ENCODE measurements at regions not wholly inside any gene's neighbourhood (a gene's known extent, or its start where the extent isn't known, plus 50 kb on each side); places are given as distances from the start of the nearest gene placed in this dataset.

DNA sequence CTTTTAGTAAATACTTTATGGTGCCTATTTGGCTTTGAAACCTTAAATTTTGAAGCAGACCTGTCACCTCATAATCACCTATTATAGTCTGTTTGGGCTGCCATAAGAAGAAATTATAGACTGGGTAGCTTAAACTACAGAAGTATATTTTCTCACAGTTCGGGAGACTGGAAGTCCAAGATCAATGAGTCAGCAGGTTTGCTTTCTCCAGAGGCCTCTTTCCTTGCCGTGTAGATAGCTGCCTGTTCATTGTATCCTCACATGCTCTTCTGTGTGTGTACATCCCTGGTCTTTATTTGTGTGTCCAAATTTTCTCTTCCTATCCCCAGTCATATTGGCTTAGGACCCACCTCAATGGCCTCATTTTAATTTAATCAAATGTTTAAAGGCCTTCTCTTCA is 518.2 kb downstream of the ADGRL2 start:
- Histone ChIP-seq H3F3A (ENCODE audit: insufficient read depth, low read length) (no peaks in the 10 kb centered on the region), H3K79me2 (ENCODE audit: insufficient read depth, low read length) (no peaks in the 10 kb centered on the region), H2AFZ (ENCODE audit: low read length) (no peak overlapping the region), H4K20me1 (ENCODE audit: insufficient read depth, low read length) (no peaks in the 10 kb centered on the region), H3K27me3 (ENCODE audit: insufficient read depth, low read length) (no peaks in the 10 kb centered on the region), H3K9me2 (ENCODE audit: low read depth, low read length) (no peaks in the 10 kb centered on the region), H3K4me2 (ENCODE audit: low read length) (no peak overlapping the region), H3K27ac (ENCODE audit: low read depth, low read length, poor library complexity, severe bottlenecking) (no peak overlapping the region), H3K4me1 (ENCODE audit: insufficient read depth, low read length, severe bottlenecking) (no peaks in the 10 kb centered on the region), H3K9ac (ENCODE audit: low read length) (no peak overlapping the region), H3K36me3 (ENCODE audit: insufficient read depth, low read length) (no peaks in the 10 kb centered on the region), H3K4me3 (ENCODE audit: low read depth, low read length, poor library complexity, severe bottlenecking) (no peak overlapping the region), H3K9me3 (ENCODE audit: low read length) (no peaks in the 10 kb centered on the region)
- TF ChIP-seq, protein P1, sequence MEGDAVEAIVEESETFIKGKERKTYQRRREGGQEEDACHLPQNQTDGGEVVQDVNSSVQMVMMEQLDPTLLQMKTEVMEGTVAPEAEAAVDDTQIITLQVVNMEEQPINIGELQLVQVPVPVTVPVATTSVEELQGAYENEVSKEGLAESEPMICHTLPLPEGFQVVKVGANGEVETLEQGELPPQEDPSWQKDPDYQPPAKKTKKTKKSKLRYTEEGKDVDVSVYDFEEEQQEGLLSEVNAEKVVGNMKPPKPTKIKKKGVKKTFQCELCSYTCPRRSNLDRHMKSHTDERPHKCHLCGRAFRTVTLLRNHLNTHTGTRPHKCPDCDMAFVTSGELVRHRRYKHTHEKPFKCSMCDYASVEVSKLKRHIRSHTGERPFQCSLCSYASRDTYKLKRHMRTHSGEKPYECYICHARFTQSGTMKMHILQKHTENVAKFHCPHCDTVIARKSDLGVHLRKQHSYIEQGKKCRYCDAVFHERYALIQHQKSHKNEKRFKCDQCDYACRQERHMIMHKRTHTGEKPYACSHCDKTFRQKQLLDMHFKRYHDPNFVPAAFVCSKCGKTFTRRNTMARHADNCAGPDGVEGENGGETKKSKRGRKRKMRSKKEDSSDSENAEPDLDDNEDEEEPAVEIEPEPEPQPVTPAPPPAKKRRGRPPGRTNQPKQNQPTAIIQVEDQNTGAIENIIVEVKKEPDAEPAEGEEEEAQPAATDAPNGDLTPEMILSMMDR (IDR thresholded peaks at IDR 0.05; ENCODE audit: low read length): no peak
- TF ChIP-seq EZH2 (IDR thresholded peaks at IDR 0.05; ENCODE audit: borderline replicate concordance, low read length): no peak

DNA sequence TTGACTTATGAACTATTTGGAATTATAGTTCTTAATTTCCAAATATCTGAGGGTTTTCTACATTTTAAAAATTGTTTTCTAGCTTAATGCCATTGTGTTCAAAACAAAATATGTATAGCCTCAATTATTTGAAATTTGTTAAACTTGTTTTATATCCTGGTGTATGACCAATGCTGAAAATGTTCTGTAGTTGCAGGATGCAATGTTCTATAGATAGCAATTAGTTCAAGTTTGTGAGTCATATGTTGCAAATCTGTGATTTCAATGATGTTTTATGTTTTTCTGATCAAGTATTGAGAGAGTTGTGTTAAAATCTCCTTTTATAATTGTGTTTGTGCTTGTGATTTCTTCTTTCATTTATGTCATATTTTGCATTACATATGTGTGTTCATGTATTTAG is 517.5 kb downstream of the ADGRL2 start:
- TF ChIP-seq, protein P1 (IDR thresholded peaks at IDR 0.05; ENCODE audit: low read length): no peak
- TF ChIP-seq EZH2 (IDR thresholded peaks at IDR 0.05; ENCODE audit: borderline replicate concordance, low read length): no peak
- no peak overlapping the region for H2AFZ ChIP-seq (ENCODE audit: low read length)
- H3F3A ChIP-seq (ENCODE audit: insufficient read depth, low read length): no peaks in the 10 kb centered on the region
- H3K79me2 ChIP-seq (ENCODE audit: insufficient read depth, low read length): no peaks in the 10 kb centered on the region
- H3K27ac ChIP-seq (ENCODE audit: low read depth, low read length, poor library complexity, severe bottlenecking): no peak overlapping the region
- H3K9ac ChIP-seq (ENCODE audit: low read length): no peak overlapping the region
- no peaks in the 10 kb centered on the region for H4K20me1 ChIP-seq (ENCODE audit: insufficient read depth, low read length)
- H3K4me2 ChIP-seq (ENCODE audit: low read length): no peak overlapping the region
- H3K4me3 ChIP-seq (ENCODE audit: low read depth, low read length, poor library complexity, severe bottlenecking): no peak overlapping the region
- no peaks in the 10 kb centered on the region for H3K9me3 ChIP-seq (ENCODE audit: low read length)
- no peaks in the 10 kb centered on the region for H3K27me3 ChIP-seq (ENCODE audit: insufficient read depth, low read length)
- no peaks in the 10 kb centered on the region for H3K9me2 ChIP-seq (ENCODE audit: low read depth, low read length)
- no peaks in the 10 kb centered on the region for H3K36me3 ChIP-seq (ENCODE audit: insufficient read depth, low read length)
- H3K4me1 ChIP-seq (ENCODE audit: insufficient read depth, low read length, severe bottlenecking): no peaks in the 10 kb centered on the region

DNA sequence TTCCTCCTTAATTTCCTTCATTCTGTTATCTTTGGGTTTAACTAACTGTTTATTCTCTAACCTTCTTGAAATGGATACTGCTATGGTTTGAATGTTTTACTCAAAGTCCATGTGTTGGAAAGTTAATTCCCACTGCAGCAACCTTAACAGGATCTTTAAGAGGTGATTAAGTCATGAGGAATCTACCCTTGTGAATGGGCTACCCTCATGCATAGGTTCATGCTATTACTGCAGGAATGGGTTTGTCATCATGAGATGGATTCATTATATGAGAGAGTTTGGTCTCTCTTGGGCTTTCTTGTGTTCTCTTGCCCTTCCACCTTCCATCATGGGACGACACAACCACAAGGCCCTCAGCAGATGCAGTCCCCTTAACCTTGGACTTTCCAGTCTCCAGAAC is 516.9 kb downstream of the ADGRL2 start:
- Histone ChIP-seq H3K27ac (ENCODE audit: low read depth, low read length, poor library complexity, severe bottlenecking) (no peak overlapping the region), H4K20me1 (ENCODE audit: insufficient read depth, low read length) (no peaks in the 10 kb centered on the region), H3K36me3 (ENCODE audit: insufficient read depth, low read length) (no peaks in the 10 kb centered on the region), H3K4me2 (ENCODE audit: low read length) (no peak overlapping the region), H3K9me3 (ENCODE audit: low read length) (no peaks in the 10 kb centered on the region), H3K4me3 (ENCODE audit: low read depth, low read length, poor library complexity, severe bottlenecking) (no peak overlapping the region), H2AFZ (ENCODE audit: low read length) (no peak overlapping the region), H3K9me2 (ENCODE audit: low read depth, low read length) (no peaks in the 10 kb centered on the region), H3F3A (ENCODE audit: insufficient read depth, low read length) (no peaks in the 10 kb centered on the region), H3K79me2 (ENCODE audit: insufficient read depth, low read length) (no peaks in the 10 kb centered on the region), H3K27me3 (ENCODE audit: insufficient read depth, low read length) (no peaks in the 10 kb centered on the region), H3K9ac (ENCODE audit: low read length) (no peak overlapping the region), H3K4me1 (ENCODE audit: insufficient read depth, low read length, severe bottlenecking) (no peaks in the 10 kb centered on the region)
- TF ChIP-seq EZH2 (IDR thresholded peaks at IDR 0.05; ENCODE audit: borderline replicate concordance, low read length): no peak
- TF ChIP-seq, protein P1 (IDR thresholded peaks at IDR 0.05; ENCODE audit: low read length): no peak
